GM12865 (cell line): ENCODE measurements at regions not wholly inside any gene's neighbourhood (a gene's known extent, or its start where the extent isn't known, plus 50 kb on each side); places are given as distances from the start of the nearest gene placed in this dataset.

Experiments
- DNase-seq: peaks from one replicate; pipeline ENCODE4 v3.0.0; 2010; ENCODE audit warnings: low read depth
- H3K4me3 ChIP-seq: 2 replicates; pipeline ENCODE4 v1.5.1; 2011; ENCODE audit warnings: mild to moderate bottlenecking, low read depth, low read length, control low read depth
- TF ChIP-seq, protein P1 (sequence below): IDR thresholded peaks from 2 replicates; pipeline ENCODE4 v1.5.1; 2011; ENCODE audit warnings: low read length, control low read depth, low read depth, inconsistent platforms; ENCODE audit not compliant: insufficient read depth; ENCODE audit errors: missing control alignments

- no peak overlapping the region for H3K4me3 ChIP-seq
- DNase-seq: no peak
- TF ChIP-seq, protein P1, sequence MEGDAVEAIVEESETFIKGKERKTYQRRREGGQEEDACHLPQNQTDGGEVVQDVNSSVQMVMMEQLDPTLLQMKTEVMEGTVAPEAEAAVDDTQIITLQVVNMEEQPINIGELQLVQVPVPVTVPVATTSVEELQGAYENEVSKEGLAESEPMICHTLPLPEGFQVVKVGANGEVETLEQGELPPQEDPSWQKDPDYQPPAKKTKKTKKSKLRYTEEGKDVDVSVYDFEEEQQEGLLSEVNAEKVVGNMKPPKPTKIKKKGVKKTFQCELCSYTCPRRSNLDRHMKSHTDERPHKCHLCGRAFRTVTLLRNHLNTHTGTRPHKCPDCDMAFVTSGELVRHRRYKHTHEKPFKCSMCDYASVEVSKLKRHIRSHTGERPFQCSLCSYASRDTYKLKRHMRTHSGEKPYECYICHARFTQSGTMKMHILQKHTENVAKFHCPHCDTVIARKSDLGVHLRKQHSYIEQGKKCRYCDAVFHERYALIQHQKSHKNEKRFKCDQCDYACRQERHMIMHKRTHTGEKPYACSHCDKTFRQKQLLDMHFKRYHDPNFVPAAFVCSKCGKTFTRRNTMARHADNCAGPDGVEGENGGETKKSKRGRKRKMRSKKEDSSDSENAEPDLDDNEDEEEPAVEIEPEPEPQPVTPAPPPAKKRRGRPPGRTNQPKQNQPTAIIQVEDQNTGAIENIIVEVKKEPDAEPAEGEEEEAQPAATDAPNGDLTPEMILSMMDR: no peak
Observed at GRCh38 chr5:173790177-173790719, 97.9 kb upstream of the CPEB4 start.

- TF ChIP-seq, protein P1: no peak
- H3K4me3 ChIP-seq: no peak overlapping the region
- no peak for DNase-seq
Observed at GRCh38 chr5:173790836-173791546, 97.2 kb upstream of the CPEB4 start.

DNA sequence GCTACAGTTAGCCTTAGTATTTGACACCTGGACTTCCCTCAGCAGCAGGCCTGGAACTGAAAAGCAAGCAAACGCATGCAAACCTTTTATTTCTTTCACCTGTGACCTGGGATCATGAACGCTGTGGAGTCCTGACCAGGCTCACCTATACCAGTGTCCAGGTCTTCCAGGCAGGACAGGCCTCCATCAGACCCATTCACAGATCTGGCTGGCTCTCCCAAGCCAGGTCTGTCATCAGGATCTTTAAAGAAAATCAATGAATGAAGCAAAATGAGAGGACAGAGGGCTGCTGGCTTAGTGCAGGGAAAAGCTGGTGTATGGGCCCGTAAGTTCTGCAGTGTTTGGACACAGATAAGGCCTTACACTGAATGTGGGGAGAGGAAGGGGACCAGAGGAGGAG lies 96.3 kb upstream of the CPEB4 start:
- no peak overlapping the region for H3K4me3 ChIP-seq
- DNase-seq: no peak
- TF ChIP-seq, protein P1: no peak

DNA sequence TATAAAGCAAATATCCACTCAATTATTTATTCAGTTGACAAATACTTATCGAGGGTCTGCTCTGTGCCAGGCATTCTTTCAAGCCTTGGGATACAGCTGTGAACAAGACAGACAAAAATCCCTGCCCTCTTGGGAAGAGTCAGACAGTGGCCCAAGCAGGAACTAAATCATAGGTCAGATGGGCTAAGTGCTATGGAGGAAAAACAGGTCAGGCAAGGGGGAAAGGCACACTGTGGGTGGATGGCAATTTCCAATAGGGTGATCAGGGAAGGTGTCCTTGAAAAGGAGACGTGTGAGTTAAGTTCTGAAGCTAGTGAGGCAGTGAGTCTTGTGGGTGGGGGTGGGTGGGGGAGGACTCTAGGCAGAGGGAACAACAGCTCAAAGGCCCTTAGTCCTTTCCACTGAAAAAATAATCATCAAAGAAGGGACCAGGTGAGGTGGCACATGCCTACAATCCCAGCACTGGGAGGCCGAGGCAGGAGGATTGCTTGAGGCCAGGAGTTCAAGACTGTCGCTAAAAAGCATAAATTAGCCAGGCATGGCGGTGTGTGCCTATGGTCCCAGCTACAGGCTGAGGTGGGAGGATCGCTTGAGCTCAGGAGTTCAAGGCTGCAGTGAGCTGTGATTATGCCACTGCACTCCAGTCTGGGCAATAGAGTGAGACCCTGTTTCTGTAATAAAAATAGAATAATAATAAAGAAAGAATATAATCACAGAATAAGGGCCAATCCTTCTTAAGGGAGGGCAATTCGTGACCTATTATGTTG lies 95.2 kb upstream of the CPEB4 start:
- no peak overlapping the region for H3K4me3 ChIP-seq
- TF ChIP-seq, protein P1: no peak
- no peak for DNase-seq

- TF ChIP-seq, protein P1: no peak
- DNase-seq: no peak
- no peak overlapping the region for H3K4me3 ChIP-seq
Observed at GRCh38 chr5:173793648-173794548, 94.3 kb upstream of the CPEB4 start.

- no peak for DNase-seq
- TF ChIP-seq, protein P1: no peak
- no peak overlapping the region for H3K4me3 ChIP-seq
Observed at GRCh38 chr5:173794901-173795416, 93.2 kb upstream of the CPEB4 start.
